B cell (primary cell): ENCODE measurements at regions not wholly inside any gene's neighbourhood (a gene's known extent, or its start where the extent isn't known, plus 50 kb on each side); places are given as distances from the start of the nearest gene placed in this dataset.

Source experiments
- ATAC-seq: fragments of 200-7000 bp; cut with Tn5 transposase; one replicate; pipeline ENCODE4 v1.10.0; 2021; ENCODE audit warnings: low read depth, mild to moderate bottlenecking, moderate number of reproducible peaks, moderate library complexity
- CTCF ChIA-PET: fragments of 350-600 bp; sonication (Branson Sonifier 250); formaldehyde crosslinking; loops from one replicate; lab custom pipeline; 2021; ENCODE audit warnings: antibody characterized with exemption, inconsistent platforms; lab: Charles Lee
- POLR2A ChIA-PET: fragments of 350-600 bp; sonication (Branson Sonifier 250); formaldehyde crosslinking; loops from one replicate; lab custom pipeline; 2021; ENCODE audit warnings: antibody characterized with exemption; lab: Charles Lee
- DNase-seq: peaks from one replicate; pipeline ENCODE4 v3.0.0; 2013
- H2AFZ ChIP-seq: 2 replicates; pipeline ENCODE4 v1.6.1; 2012; ENCODE audit warnings: mild to moderate bottlenecking, low read depth, low read length; ENCODE audit not compliant: insufficient read depth, poor library complexity, severe bottlenecking
- H3K27ac ChIP-seq, 2 donors: 1 replicate in 1 of 2; 2 replicates in 1 of 2; pipeline ENCODE4 v1.5.1; 2012 to 2013; ENCODE audit warnings: low read length in 2 of 2, mild to moderate bottlenecking in 2 of 2, moderate library complexity in 1 of 2
- H3K27me3 ChIP-seq, 4 experiments: fragments of 200-600 bp in 1 of 4; sonication (generic) in 1 of 4; replicated peaks in 1 of 4; 1 replicate in 2 of 4; 2 replicates in 2 of 4; pipeline versions ENCODE4 v1.6.1 to v1.7.0; 2013 to 2016; ENCODE audit warnings: low read length in 3 of 4, mild to moderate bottlenecking in 2 of 4, mixed read lengths in 1 of 4, moderate library complexity in 1 of 4; ENCODE audit not compliant: insufficient read depth in 4 of 4, control insufficient read depth in 3 of 4; ENCODE audit errors: control extremely low read depth in 1 of 4
- H3K36me3 ChIP-seq, 2 experiments: replicated peaks in 1 of 2; 1 replicate in 1 of 2; 2 replicates in 1 of 2; pipeline versions ENCODE4 v1.6.1 to v1.7.1; 2013; ENCODE audit warnings: low read length in 1 of 2; ENCODE audit not compliant: insufficient read depth in 2 of 2, control insufficient read depth in 1 of 2; ENCODE audit errors: control extremely low read depth in 1 of 2, extremely low read depth in 1 of 2
- H3K4me1 ChIP-seq, 2 donors: fragments of 200-600 bp in 1 of 2; sonication (generic) in 1 of 2; 1 replicate in 1 of 2; 2 replicates in 1 of 2; pipeline versions ENCODE4 v1.5.1 to v1.6.1; 2013 to 2017; ENCODE audit warnings: low read length in 2 of 2; ENCODE audit not compliant: control insufficient read depth in 2 of 2, insufficient read depth in 2 of 2
- H3K4me2 ChIP-seq: replicated peaks from 2 replicates; pipeline ENCODE3; 2012; ENCODE audit warnings: mild to moderate bottlenecking, low read depth, low read length; ENCODE audit not compliant: poor library complexity, severe bottlenecking
- H3K4me3 ChIP-seq, 5 experiments: fragments of 200-600 bp in 1 of 5; sonication (generic) in 1 of 5; 1 replicate in 3 of 5; 2 replicates in 2 of 5; pipeline versions ENCODE4 v1.5.1 to v1.7.0; 2011 to 2016; ENCODE audit warnings: low read length in 4 of 5, mild to moderate bottlenecking in 4 of 5, low read depth in 2 of 5, control low read depth in 1 of 5, moderate library complexity in 1 of 5; ENCODE audit not compliant: insufficient read depth in 1 of 5; ENCODE audit errors: control extremely low read depth in 1 of 5, extremely low read depth in 1 of 5
- H3K79me2 ChIP-seq: fragments of 200-600 bp; sonication (generic); one replicate; pipeline ENCODE4 v1.6.0; 2016; ENCODE audit warnings: low read length; ENCODE audit not compliant: control insufficient read depth, insufficient read depth
- H3K9ac ChIP-seq: fragments of 200-600 bp; sonication (generic); 2 replicates; pipeline ENCODE4 v1.6.1; 2017; ENCODE audit warnings: mild to moderate bottlenecking, low read length, moderate library complexity
- H3K9me3 ChIP-seq, 3 donors: one replicate each; pipeline versions ENCODE4 v1.6.1 to v1.7.1; 2013; ENCODE audit warnings: low read length in 2 of 3; ENCODE audit not compliant: control insufficient read depth in 2 of 3, insufficient read depth in 1 of 3; ENCODE audit errors: control extremely low read depth in 1 of 3
- H4K20me1 ChIP-seq: 2 replicates; pipeline ENCODE4 v1.6.0; 2012; ENCODE audit warnings: mild to moderate bottlenecking, low read length; ENCODE audit not compliant: insufficient read depth, control insufficient read depth, poor library complexity, severe bottlenecking
- H3K27ac Mint-ChIP-seq: one replicate; pipeline ENCODE4 v1.8.0; 2021; ENCODE audit warnings: mixed read lengths
- H3K27me3 Mint-ChIP-seq: one replicate; pipeline ENCODE4 v1.8.0; 2021; ENCODE audit warnings: mixed read lengths
- H3K4me1 Mint-ChIP-seq: one replicate; pipeline ENCODE4 v1.8.0; 2021; ENCODE audit warnings: mixed read lengths
- H3K4me3 Mint-ChIP-seq: one replicate; pipeline ENCODE4 v1.8.0; 2021; ENCODE audit warnings: mixed read lengths
- H3K9me3 Mint-ChIP-seq: one replicate; pipeline ENCODE4 v1.8.0; 2022; ENCODE audit warnings: mixed read lengths; ENCODE audit not compliant: insufficient read depth
- EZH2 ChIP-seq: IDR thresholded peaks from 2 replicates; pipeline ENCODE4 v1.6.1; 2012; ENCODE audit warnings: borderline replicate concordance, low read depth, mild to moderate bottlenecking, moderate library complexity, low read length; ENCODE audit not compliant: insufficient read depth, poor library complexity, severe bottlenecking
- WGBS: methylation state at CpG from one replicate; pipeline ENCODE4 v1.1.5; 2013; ENCODE audit warnings: missing lambda C conversion rate; ENCODE audit not compliant: insufficient coverage; 5-methylcytosine and 5-hydroxymethylcytosine counted together
- intact Hi-C: fragments of 100-400 bp; cut with micrococcal nuclease; formaldehyde crosslinking; loops from one replicate; pipeline ENCODE4 v1.10.0; 2022
- TF ChIP-seq, protein P1 (sequence below): fragments of 200-600 bp; IDR thresholded peaks from one replicate; pipeline ENCODE4 v1.8.0; 2022; ENCODE audit warnings: antibody characterized with exemption, mild to moderate bottlenecking

DNA sequence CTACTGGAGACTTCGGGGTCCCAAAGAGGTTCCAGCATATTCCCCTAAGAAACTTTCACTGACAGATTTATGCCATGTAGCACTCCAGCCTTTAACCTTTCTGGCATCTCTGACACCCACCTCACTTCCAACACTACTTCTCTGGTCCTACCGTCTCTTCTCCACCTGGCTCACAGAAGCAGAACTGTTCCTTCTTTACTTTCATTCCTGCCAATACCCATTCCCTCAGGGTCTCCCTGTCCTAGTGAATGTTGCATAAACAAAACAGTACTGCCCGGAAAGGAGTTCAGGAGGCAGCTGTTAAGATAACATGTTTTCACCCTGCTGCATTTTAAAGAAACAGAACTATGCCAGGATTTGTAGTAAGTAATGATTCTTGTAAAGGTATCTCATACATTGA is 136.0 kb upstream of the MIR17HG start:
- Mint-ChIP-seq H3K27me3 (peaks cover 3% of the 10 kb centered on the region), H3K4me3 (no peak overlapping the region), H3K4me1 (no peaks in the 10 kb centered on the region), H3K27ac (no peak overlapping the region), H3K9me3 (peaks cover 6% of the 10 kb centered on the region)
- DNase-seq (no peak), ATAC-seq (no peak)
- Histone ChIP-seq H3K27me3 (no peaks in the 10 kb centered on the region), H3K4me1 (no peaks in the 10 kb centered on the region), H3K9me3 (no peaks in the 10 kb centered on the region), H3K4me2 (no peak overlapping the region), H3K79me2 (no peaks in the 10 kb centered on the region), H2AFZ (no peak overlapping the region), H3K36me3 (no peaks in the 10 kb centered on the region), H3K9ac (no peak overlapping the region), H4K20me1 (no peaks in the 10 kb centered on the region), H3K27ac (no peak overlapping the region), H3K4me3 (no peak overlapping the region)
- WGBS = 74% methylated on average over 2 of the region's 3 CpGs
- intact Hi-C loops = no loop called here
- no peak for TF ChIP-seq EZH2
- TF ChIP-seq, protein P1, sequence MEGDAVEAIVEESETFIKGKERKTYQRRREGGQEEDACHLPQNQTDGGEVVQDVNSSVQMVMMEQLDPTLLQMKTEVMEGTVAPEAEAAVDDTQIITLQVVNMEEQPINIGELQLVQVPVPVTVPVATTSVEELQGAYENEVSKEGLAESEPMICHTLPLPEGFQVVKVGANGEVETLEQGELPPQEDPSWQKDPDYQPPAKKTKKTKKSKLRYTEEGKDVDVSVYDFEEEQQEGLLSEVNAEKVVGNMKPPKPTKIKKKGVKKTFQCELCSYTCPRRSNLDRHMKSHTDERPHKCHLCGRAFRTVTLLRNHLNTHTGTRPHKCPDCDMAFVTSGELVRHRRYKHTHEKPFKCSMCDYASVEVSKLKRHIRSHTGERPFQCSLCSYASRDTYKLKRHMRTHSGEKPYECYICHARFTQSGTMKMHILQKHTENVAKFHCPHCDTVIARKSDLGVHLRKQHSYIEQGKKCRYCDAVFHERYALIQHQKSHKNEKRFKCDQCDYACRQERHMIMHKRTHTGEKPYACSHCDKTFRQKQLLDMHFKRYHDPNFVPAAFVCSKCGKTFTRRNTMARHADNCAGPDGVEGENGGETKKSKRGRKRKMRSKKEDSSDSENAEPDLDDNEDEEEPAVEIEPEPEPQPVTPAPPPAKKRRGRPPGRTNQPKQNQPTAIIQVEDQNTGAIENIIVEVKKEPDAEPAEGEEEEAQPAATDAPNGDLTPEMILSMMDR = no peak
- ChIA-PET POLR2A (no interaction called here), CTCF (no interaction called here)

DNA sequence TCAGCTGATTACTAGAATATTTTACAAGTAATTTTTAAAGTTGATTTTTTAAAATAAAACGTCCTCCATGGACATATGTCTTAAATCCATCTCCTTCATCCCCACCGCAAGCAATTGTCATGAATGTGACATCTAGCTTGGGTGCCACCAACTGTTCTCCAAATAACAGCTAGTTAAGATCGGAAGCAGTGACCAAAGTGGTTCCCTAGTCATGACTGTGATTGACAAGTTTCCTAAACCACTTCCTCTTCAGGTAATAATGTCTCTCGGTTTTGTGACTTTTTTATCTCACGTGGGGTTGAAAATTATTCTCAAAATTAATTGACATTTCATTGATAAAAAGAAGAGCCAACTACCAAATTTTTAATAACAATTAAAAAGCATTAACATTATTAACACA is 135.3 kb upstream of the MIR17HG start:
- peaks cover 6% of the 10 kb centered on the region for H3K9me3 Mint-ChIP-seq
- no peaks in the 10 kb centered on the region for H3K27me3 ChIP-seq
- no peak overlapping the region for H3K4me2 ChIP-seq
- intact Hi-C loops = no loop called here
- WGBS = 11% methylated on average over 1 of the region's 5 CpGs
- DNase-seq = no peak
- H2AFZ ChIP-seq = no peak overlapping the region
- peaks cover 3% of the 10 kb centered on the region for H3K27me3 Mint-ChIP-seq
- TF ChIP-seq EZH2 = no peak
- TF ChIP-seq, protein P1 = no peak
- no peak overlapping the region for H3K9ac ChIP-seq
- no peak overlapping the region for H3K4me3 ChIP-seq
- CTCF ChIA-PET = no interaction called here
- H3K9me3 ChIP-seq = no peaks in the 10 kb centered on the region
- no peaks in the 10 kb centered on the region for H3K79me2 ChIP-seq
- H3K36me3 ChIP-seq = no peaks in the 10 kb centered on the region
- no peaks in the 10 kb centered on the region for H3K4me1 Mint-ChIP-seq
- H3K27ac Mint-ChIP-seq = no peak overlapping the region
- H4K20me1 ChIP-seq = no peaks in the 10 kb centered on the region
- no peak overlapping the region for H3K27ac ChIP-seq
- ATAC-seq = no peak
- H3K4me3 Mint-ChIP-seq = no peak overlapping the region
- POLR2A ChIA-PET = no interaction called here
- no peaks in the 10 kb centered on the region for H3K4me1 ChIP-seq
